BE2C (cell line): ENCODE measurements at regions not wholly inside any gene's neighbourhood (a gene's known extent, or its start where the extent isn't known, plus 50 kb on each side); places are given as distances from the start of the nearest gene placed in this dataset.

Experiments used
- DNase-seq: peaks from one replicate; pipeline ENCODE4 v3.0.0-alpha.2; 2020
- H3K27me3 ChIP-seq: fragments of 250-450 bp; sonication (Bioruptor Pico); 2 replicates; pipeline ENCODE4 v1.5.1; 2020; ENCODE audit warnings: mild to moderate bottlenecking
- H3K36me3 ChIP-seq: fragments of 250-450 bp; sonication (Bioruptor Pico); 2 replicates; pipeline ENCODE4 v1.5.1; 2020; ENCODE audit warnings: mild to moderate bottlenecking
- H3K4me1 ChIP-seq: fragments of 250-450 bp; sonication (Bioruptor Pico); 2 replicates; pipeline ENCODE4 v1.5.1; 2020
- H3K4me3 ChIP-seq: 2 replicates; pipeline ENCODE4 v1.5.1; 2011; ENCODE audit warnings: low read depth, low read length
- H3K9me3 ChIP-seq: fragments of 250-450 bp; sonication (Bioruptor Pico); 2 replicates; pipeline ENCODE4 v1.5.1; 2020
- CTCF ChIP-seq: IDR thresholded peaks from 2 replicates; pipeline ENCODE4 v1.5.1; 2012; ENCODE audit warnings: mild to moderate bottlenecking, low read depth, low read length

- no peaks in the 10 kb centered on the region for H3K27me3 ChIP-seq
- DNase-seq: no peak
- TF ChIP-seq CTCF: no peak
- H3K4me3 ChIP-seq: no peak overlapping the region
- no peaks in the 10 kb centered on the region for H3K4me1 ChIP-seq
- no peaks in the 10 kb centered on the region for H3K36me3 ChIP-seq
- no peaks in the 10 kb centered on the region for H3K9me3 ChIP-seq
These were observed 559.9 kb downstream of the C12orf50 start for GRCh38 chr12:87469295-87469694.

GRCh38 chr12:87467936-87468335 lies 561.3 kb downstream of the C12orf50 start:
- no peak for DNase-seq
- TF ChIP-seq CTCF: no peak
- Histone ChIP-seq H3K4me3 (no peak overlapping the region), H3K4me1 (no peaks in the 10 kb centered on the region), H3K36me3 (no peaks in the 10 kb centered on the region), H3K27me3 (no peaks in the 10 kb centered on the region), H3K9me3 (no peaks in the 10 kb centered on the region)

GRCh38 chr12:87464565-87464964 lies 564.6 kb downstream of the C12orf50 start:
- Histone ChIP-seq H3K4me3 (no peak overlapping the region), H3K9me3 (no peaks in the 10 kb centered on the region), H3K36me3 (no peaks in the 10 kb centered on the region), H3K27me3 (no peaks in the 10 kb centered on the region), H3K4me1 (no peaks in the 10 kb centered on the region)
- TF ChIP-seq CTCF: no peak
- no peak for DNase-seq

GRCh38 chr12:87444039-87444438 lies 585.2 kb downstream of the C12orf50 start:
- TF ChIP-seq CTCF: no peak
- H3K36me3 ChIP-seq: no peaks in the 10 kb centered on the region
- H3K4me1 ChIP-seq: no peaks in the 10 kb centered on the region
- no peaks in the 10 kb centered on the region for H3K27me3 ChIP-seq
- DNase-seq: no peak
- H3K4me3 ChIP-seq: no peak overlapping the region
- H3K9me3 ChIP-seq: no peaks in the 10 kb centered on the region

GRCh38 chr12:87441511-87441910 lies 587.7 kb downstream of the C12orf50 start:
- no peak for TF ChIP-seq CTCF

GRCh38 chr12:87439990-87440827 lies 589.0 kb downstream of the C12orf50 start:
- DNase-seq: no peak
- no peaks in the 10 kb centered on the region for H3K9me3 ChIP-seq
- H3K36me3 ChIP-seq: no peaks in the 10 kb centered on the region
- no peaks in the 10 kb centered on the region for H3K4me1 ChIP-seq
- TF ChIP-seq CTCF: no peak
- H3K27me3 ChIP-seq: no peaks in the 10 kb centered on the region
- H3K4me3 ChIP-seq: no peak overlapping the region

More at GRCh38 chr12:87441511-87441910, 587.7 kb downstream of the C12orf50 start:
- Histone ChIP-seq H3K4me3 (no peak overlapping the region), H3K4me1 (no peaks in the 10 kb centered on the region), H3K9me3 (no peaks in the 10 kb centered on the region), H3K36me3 (no peaks in the 10 kb centered on the region), H3K27me3 (no peaks in the 10 kb centered on the region)
- DNase-seq: no peak
